ENCODE measurements at regions not wholly inside any gene's neighbourhood (a gene's known extent, or its start where the extent isn't known, plus 50 kb on each side); places are given as distances from the start of the nearest gene placed in this dataset.

GRCh38 chr1:19536519-19536918 lies 51.2 kb upstream of the CAPZB start:
- Histone ChIP-seq H3F3A (ENCODE audit: low read depth) (no peaks in the 10 kb centered on the region), H3K4me3 (ENCODE audit: low read length, poor library complexity, severe bottlenecking) (no peak overlapping the region), H3K36me3 (ENCODE audit: insufficient read depth, low read length) (no peaks in the 10 kb centered on the region), H3K79me2 (ENCODE audit: insufficient read depth, low read length) (no peaks in the 10 kb centered on the region), H3K4me1 (ENCODE audit: insufficient read depth, low read length, poor library complexity, severe bottlenecking) (no peaks in the 10 kb centered on the region), H3K9me3 (ENCODE audit: insufficient read depth, low read depth, low read length) (no peaks in the 10 kb centered on the region), H3K27me3 (ENCODE audit: insufficient read depth, low read length, poor library complexity, severe bottlenecking) (no peaks in the 10 kb centered on the region), H2AFZ (ENCODE audit: low read length) (no peak overlapping the region), H4K20me1 (ENCODE audit: insufficient read depth, low read length, poor library complexity, severe bottlenecking) (no peaks in the 10 kb centered on the region), H3K4me2 (ENCODE audit: low read depth, low read length, poor library complexity, severe bottlenecking) (no peak overlapping the region), H3K9me2 (replicated peaks; ENCODE audit: low read depth, low read length) (no peaks in the 10 kb centered on the region), H3K9ac (ENCODE audit: low read depth, low read length, poor library complexity, severe bottlenecking) (no peak overlapping the region)
- no peak for TF ChIP-seq EZH2phosphoT487 (IDR thresholded peaks at IDR 0.05; ENCODE audit: borderline replicate concordance)
- TF ChIP-seq, protein P1, sequence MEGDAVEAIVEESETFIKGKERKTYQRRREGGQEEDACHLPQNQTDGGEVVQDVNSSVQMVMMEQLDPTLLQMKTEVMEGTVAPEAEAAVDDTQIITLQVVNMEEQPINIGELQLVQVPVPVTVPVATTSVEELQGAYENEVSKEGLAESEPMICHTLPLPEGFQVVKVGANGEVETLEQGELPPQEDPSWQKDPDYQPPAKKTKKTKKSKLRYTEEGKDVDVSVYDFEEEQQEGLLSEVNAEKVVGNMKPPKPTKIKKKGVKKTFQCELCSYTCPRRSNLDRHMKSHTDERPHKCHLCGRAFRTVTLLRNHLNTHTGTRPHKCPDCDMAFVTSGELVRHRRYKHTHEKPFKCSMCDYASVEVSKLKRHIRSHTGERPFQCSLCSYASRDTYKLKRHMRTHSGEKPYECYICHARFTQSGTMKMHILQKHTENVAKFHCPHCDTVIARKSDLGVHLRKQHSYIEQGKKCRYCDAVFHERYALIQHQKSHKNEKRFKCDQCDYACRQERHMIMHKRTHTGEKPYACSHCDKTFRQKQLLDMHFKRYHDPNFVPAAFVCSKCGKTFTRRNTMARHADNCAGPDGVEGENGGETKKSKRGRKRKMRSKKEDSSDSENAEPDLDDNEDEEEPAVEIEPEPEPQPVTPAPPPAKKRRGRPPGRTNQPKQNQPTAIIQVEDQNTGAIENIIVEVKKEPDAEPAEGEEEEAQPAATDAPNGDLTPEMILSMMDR (conservative IDR thresholded peaks at IDR 0.05; ENCODE audit: low read length), result no peak

DNA sequence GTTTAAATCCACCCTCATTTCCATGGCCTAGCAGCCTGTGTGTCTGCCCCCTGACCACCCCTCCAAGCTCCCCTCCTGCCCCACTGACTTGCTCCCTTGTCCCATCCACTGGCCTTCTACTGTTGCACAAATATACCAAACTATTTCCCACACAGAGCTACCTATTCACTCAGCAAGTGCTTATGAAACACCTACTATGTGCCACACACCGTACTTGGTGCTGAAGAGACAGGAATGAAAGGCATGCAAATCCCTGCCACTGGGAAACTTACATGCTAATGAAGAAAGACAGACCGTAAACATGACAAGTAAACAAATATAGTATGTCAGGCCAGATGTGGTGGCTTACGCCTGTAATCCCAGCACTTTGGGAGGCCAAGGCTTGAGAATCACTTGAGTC lies 49.9 kb upstream of the CAPZB start:
- no peaks in the 10 kb centered on the region for H3K9me2 ChIP-seq (replicated peaks; ENCODE audit: low read depth, low read length)
- H3K9me3 ChIP-seq (ENCODE audit: insufficient read depth, low read depth, low read length), result no peaks in the 10 kb centered on the region

More for the DNA sequence above, 49.9 kb upstream of the CAPZB start:
- Histone ChIP-seq H3K4me1 (ENCODE audit: insufficient read depth, low read length, poor library complexity, severe bottlenecking) (no peaks in the 10 kb centered on the region), H3K4me3 (ENCODE audit: low read length, poor library complexity, severe bottlenecking) (no peak overlapping the region), H3K4me2 (ENCODE audit: low read depth, low read length, poor library complexity, severe bottlenecking) (no peak overlapping the region), H3K79me2 (ENCODE audit: insufficient read depth, low read length) (no peaks in the 10 kb centered on the region), H3K9ac (ENCODE audit: low read depth, low read length, poor library complexity, severe bottlenecking) (no peak overlapping the region), H2AFZ (ENCODE audit: low read length) (no peak overlapping the region), H3K27me3 (ENCODE audit: insufficient read depth, low read length, poor library complexity, severe bottlenecking) (no peaks in the 10 kb centered on the region), H3K36me3 (ENCODE audit: insufficient read depth, low read length) (no peaks in the 10 kb centered on the region), H3F3A (ENCODE audit: low read depth) (no peaks in the 10 kb centered on the region), H4K20me1 (ENCODE audit: insufficient read depth, low read length, poor library complexity, severe bottlenecking) (no peaks in the 10 kb centered on the region)
- TF ChIP-seq, protein P1 (conservative IDR thresholded peaks at IDR 0.05; ENCODE audit: low read length), result no peak
- no peak for TF ChIP-seq EZH2phosphoT487 (IDR thresholded peaks at IDR 0.05; ENCODE audit: borderline replicate concordance)

Data from Loucy (cell line).